22Rv1 (cell line): ENCODE measurements at regions not wholly inside any gene's neighbourhood (a gene's known extent, or its start where the extent isn't known, plus 50 kb on each side); places are given as distances from the start of the nearest gene placed in this dataset.

Source experiments
- CTCF ChIP-seq: fragments of 450-650 bp; IDR thresholded peaks from 2 replicates; pipeline ENCODE4 v1.5.1; 2017; ENCODE audit warnings: mild to moderate bottlenecking
- ZFX ChIP-seq: fragments of 450-650 bp; IDR thresholded peaks from 2 replicates; pipeline ENCODE4 v1.6.1; 2017; ENCODE audit warnings: antibody characterized with exemption, borderline replicate concordance

- TF ChIP-seq CTCF: no peak
- no peak for TF ChIP-seq ZFX
Measured at GRCh38 chr3:18264361-18264760, 160.8 kb downstream of the SATB1 start.
